ENCODE measurements at regions not wholly inside any gene's neighbourhood (a gene's known extent, or its start where the extent isn't known, plus 50 kb on each side); places are given as distances from the start of the nearest gene placed in this dataset.
"Not testable (repeated sequence)": the region's sequence is repeated elsewhere in the genome, so short reads cannot be mapped to it uniquely, and the experiment has no call there.

DNA sequence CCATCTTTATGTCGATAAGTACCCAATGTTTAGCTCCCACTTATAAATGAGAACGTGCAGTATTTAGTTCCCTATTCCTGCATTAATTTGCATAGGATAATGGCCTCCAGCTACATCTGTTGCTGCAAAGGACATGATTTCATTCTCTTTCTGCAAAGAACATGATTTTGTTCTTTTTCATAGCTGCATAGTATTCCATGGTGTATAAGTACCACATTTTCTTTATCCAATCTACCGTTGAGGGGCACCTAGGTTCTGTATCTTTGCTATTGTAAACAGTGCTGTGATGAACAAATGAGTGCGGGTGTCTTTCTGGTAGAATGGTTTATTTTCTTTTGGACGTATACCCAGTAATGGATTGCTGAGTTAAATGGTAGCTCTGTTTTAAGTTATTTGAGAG, 63.0 kb downstream of the HLX start:
- Histone ChIP-seq H3K36me3 (ENCODE audit: control insufficient read depth, insufficient read depth, low read length) (no peaks in the 10 kb centered on the region), H3K27me3 (ENCODE audit: control insufficient read depth, insufficient read depth, low read length) (no peaks in the 10 kb centered on the region), H3K27ac (ENCODE audit: low read length) (no peak overlapping the region), H3K4me1 (ENCODE audit: control insufficient read depth, insufficient read depth, low read length) (no peaks in the 10 kb centered on the region), H3K4me3 (ENCODE audit: low read length) (no peak overlapping the region), H3K9me3 (ENCODE audit: control insufficient read depth, insufficient read depth, low read length) (no peaks in the 10 kb centered on the region)
- H3K9me3 Mint-ChIP-seq, result peaks cover 0 to 11% of the 10 kb centered on the region in 2 donors
- no peaks in the 10 kb centered on the region for H3K4me1 Mint-ChIP-seq
- no peak for TF ChIP-seq CTCF (IDR thresholded peaks at IDR 0.05)
- no peaks in the 10 kb centered on the region for H3K36me3 Mint-ChIP-seq
- DNase-seq (no peak), ATAC-seq (no peak)
- WGBS (ENCODE audit: insufficient coverage), result 98% methylated on average over 4 of the region's 5 CpGs
- H3K4me3 Mint-ChIP-seq, result no peak overlapping the region
- no peak overlapping the region for H3K27ac Mint-ChIP-seq
- intact Hi-C loops (cut with micrococcal nuclease), result no loop called here
- H3K27me3 Mint-ChIP-seq (ENCODE audit: low read depth in 2 of 2), result no peaks in the 10 kb centered on the region

GRCh38 chr1:220942914-220943313, 63.7 kb downstream of the HLX start:
- DNase-seq; ATAC-seq; H3K27ac ChIP-seq (ENCODE audit: low read length); H3K4me3 ChIP-seq (ENCODE audit: low read length); H3K4me3 Mint-ChIP-seq; H3K36me3 Mint-ChIP-seq; H3K27me3 Mint-ChIP-seq (ENCODE audit: low read depth in 2 of 2); H3K27me3 ChIP-seq (ENCODE audit: control insufficient read depth, insufficient read depth, low read length); intact Hi-C loops (cut with micrococcal nuclease); H3K4me1 Mint-ChIP-seq; H3K36me3 ChIP-seq (ENCODE audit: control insufficient read depth, insufficient read depth, low read length); H3K27ac Mint-ChIP-seq; H3K4me1 ChIP-seq (ENCODE audit: control insufficient read depth, insufficient read depth, low read length); H3K9me3 ChIP-seq (ENCODE audit: control insufficient read depth, insufficient read depth, low read length): not testable (repeated sequence)
- 87% methylated on average over 2 of the region's 2 CpGs for WGBS (ENCODE audit: insufficient coverage)
- H3K9me3 Mint-ChIP-seq, result peaks cover 0 to 11% of the 10 kb centered on the region in 2 donors

DNA sequence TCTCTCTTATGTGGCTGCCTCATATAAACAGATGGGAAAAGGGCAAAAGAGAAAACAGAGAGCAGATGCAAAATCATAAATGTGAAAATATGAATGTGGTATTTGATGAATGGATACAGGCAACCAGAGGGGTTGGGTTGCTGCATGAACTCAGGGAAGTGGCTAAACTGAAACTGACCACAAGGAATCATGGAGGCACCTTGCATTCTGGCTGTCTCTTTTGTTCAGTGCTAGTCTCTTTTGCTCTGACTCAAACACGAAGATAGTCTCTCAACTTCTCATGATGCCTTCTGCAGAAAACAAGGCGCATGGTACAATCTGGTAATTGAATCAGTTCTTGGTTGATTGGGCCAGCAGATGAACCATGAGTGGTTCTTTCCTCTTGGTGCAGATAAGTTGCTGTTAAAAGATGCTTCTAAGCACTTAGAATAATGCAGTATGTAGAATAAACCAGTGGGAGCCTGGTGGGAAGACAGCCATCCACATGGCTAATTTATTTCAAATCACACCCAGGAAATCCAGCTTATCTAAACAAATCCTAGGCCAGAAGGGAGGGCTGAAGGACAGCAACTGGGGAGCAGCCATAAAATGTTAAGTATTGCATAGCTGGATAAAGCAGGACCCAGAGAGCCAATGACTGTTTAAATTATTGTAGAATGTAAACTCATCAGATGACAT, 64.2 kb downstream of the HLX start:
- Mint-ChIP-seq H3K4me3 (no peak overlapping the region), H3K36me3 (no peaks in the 10 kb centered on the region), H3K4me1 (no peaks in the 10 kb centered on the region), H3K27ac (no peak overlapping the region), H3K27me3 (ENCODE audit: low read depth in 2 of 2) (no peaks in the 10 kb centered on the region), H3K9me3 (peaks cover 0 to 11% of the 10 kb centered on the region in 2 donors)
- DNase-seq, result no peak
- no peak overlapping the region for H3K27ac ChIP-seq (ENCODE audit: low read length)
- ATAC-seq, result no peak
- WGBS (ENCODE audit: insufficient coverage), result 28% methylated on average over 2 of the region's 2 CpGs
- no peaks in the 10 kb centered on the region for H3K27me3 ChIP-seq (ENCODE audit: control insufficient read depth, insufficient read depth, low read length)
- no peaks in the 10 kb centered on the region for H3K9me3 ChIP-seq (ENCODE audit: control insufficient read depth, insufficient read depth, low read length)
- H3K4me1 ChIP-seq (ENCODE audit: control insufficient read depth, insufficient read depth, low read length), result no peaks in the 10 kb centered on the region
- intact Hi-C loops (cut with micrococcal nuclease), result no loop called here
- no peak for TF ChIP-seq CTCF (IDR thresholded peaks at IDR 0.05)
- no peak overlapping the region for H3K4me3 ChIP-seq (ENCODE audit: low read length)
- H3K36me3 ChIP-seq (ENCODE audit: control insufficient read depth, insufficient read depth, low read length), result no peaks in the 10 kb centered on the region

GRCh38 chr1:220950576-220950975, 71.3 kb downstream of the HLX start:
- no peaks in the 10 kb centered on the region for H3K36me3 ChIP-seq (ENCODE audit: control insufficient read depth, insufficient read depth, low read length)
- peaks cover 5% of the 10 kb centered on the region for H3K9me3 ChIP-seq (ENCODE audit: control insufficient read depth, insufficient read depth, low read length)
- no peak overlapping the region for H3K4me3 ChIP-seq (ENCODE audit: low read length)
- Mint-ChIP-seq H3K4me3 (no peak overlapping the region), H3K36me3 (peaks cover 10% of the 10 kb centered on the region), H3K27me3 (ENCODE audit: low read depth in 2 of 2) (no peaks in the 10 kb centered on the region), H3K9me3 (peaks cover under 1 to 5% of the 10 kb centered on the region in 2 donors), H3K27ac (no peak overlapping the region), H3K4me1 (no peaks in the 10 kb centered on the region)
- ATAC-seq (no peak), DNase-seq (no peak)
- H3K27me3 ChIP-seq (ENCODE audit: control insufficient read depth, insufficient read depth, low read length), result no peaks in the 10 kb centered on the region
- intact Hi-C loops (cut with micrococcal nuclease), result no loop called here
- no peaks in the 10 kb centered on the region for H3K4me1 ChIP-seq (ENCODE audit: control insufficient read depth, insufficient read depth, low read length)
- no peak for TF ChIP-seq CTCF (IDR thresholded peaks at IDR 0.05)
- no peak overlapping the region for H3K27ac ChIP-seq (ENCODE audit: low read length)

Measured in natural killer cell (primary cell).